ENCODE measurements at regions not wholly inside any gene's neighbourhood (a gene's known extent, or its start where the extent isn't known, plus 50 kb on each side); places are given as distances from the start of the nearest gene placed in this dataset.

GRCh38 chr11:115776916-115777315, 272.7 kb upstream of the CADM1 start:
- DNase-seq, result no peak

DNA sequence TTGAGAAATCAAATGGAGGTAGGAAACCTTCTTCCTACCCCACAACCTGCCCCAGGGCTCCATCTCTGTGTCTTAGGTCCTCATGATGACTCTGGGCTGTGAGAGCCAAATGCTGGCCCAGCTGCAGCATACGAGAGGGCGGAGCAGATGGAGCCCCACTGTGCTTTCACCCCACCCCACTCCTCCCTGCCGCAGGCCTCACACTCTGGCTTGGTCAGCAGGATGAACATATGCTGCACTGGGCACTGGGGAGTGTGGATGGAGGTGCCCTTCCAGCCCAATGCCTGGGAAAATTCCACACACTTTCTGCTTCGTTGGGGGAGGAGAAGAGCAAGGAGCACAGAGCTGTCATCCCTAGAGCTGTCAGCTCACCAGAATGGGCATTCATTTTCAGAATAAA, 271.6 kb upstream of the CADM1 start:
- no peak for DNase-seq

DNA sequence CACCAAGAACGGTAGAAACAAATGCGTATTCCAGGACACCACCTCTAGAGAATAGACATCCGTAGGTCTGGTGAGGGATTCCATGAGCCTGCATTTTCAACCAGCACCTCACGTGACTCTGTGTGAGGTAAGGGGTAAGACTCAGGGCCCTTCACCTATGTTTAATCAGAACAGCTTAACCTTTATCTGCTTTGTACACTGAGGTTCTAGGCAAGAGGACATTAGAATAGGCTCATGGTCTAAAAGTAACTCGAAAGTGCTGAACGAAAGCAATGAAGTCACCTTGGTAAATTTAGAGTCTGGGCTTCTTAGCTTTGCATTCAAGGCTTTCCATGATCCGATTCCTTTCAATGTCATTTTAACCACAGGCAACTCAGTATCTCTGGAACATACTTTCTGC, 270.5 kb upstream of the CADM1 start:
- no peak for DNase-seq

- no peak for DNase-seq
These were observed 265.7 kb upstream of the CADM1 start for GRCh38 chr11:115769891-115770290.

DNA sequence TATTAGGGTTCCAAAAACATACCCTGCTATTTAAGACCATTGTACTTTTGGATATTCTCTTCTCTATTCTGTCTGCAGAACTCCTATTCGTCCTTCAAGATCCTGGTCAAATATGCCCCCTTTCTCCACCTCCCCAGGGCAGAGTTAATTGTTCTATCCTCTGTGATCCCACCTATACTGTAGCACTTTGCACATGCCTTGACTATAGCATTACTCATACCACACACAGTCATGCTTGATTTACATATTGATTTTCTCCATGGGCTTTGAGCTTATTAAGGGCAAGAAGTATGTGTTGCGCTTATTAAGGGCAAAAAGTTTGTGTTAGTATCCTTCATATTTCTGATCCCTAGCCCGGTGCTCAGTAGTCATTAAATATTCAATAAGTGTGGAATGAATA, 263.7 kb upstream of the CADM1 start:
- no peak for DNase-seq

GRCh38 chr11:115767047-115767802, 263.0 kb upstream of the CADM1 start:
- no peak for DNase-seq

DNA sequence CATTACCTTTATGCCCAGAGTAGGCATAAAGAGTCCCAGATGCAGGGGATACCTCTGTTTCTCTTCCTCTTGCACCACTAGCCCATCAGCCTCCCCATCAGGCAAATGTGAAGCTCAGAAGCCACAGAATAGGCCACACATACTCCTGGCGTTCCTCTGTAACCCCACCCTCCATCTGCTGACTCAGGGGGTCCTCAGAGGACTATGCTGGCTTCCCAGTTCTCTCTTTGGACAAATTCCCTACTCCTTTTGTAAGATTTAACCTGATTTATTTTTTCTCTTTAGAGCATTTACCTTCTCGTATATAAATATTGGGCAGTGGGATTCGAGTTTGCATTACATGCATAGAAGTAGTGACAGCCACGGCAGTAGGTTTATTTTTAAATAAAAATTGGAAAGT, 262.3 kb upstream of the CADM1 start:
- no peak for DNase-seq

- DNase-seq, result no peak
These were observed 261.6 kb upstream of the CADM1 start for GRCh38 chr11:115765803-115766239.

- no peak for DNase-seq
These were observed 260.0 kb upstream of the CADM1 start for GRCh38 chr11:115764176-115764575.

GRCh38 chr11:115761817-115762216, 257.6 kb upstream of the CADM1 start:
- no peak for DNase-seq

GRCh38 chr11:115761348-115761747, 257.1 kb upstream of the CADM1 start:
- no peak for DNase-seq

GRCh38 chr11:115760461-115761320, 256.5 kb upstream of the CADM1 start:
- DNase-seq, result no peak

GRCh38 chr11:115759622-115760460, 255.6 kb upstream of the CADM1 start:
- no peak for DNase-seq

DNA sequence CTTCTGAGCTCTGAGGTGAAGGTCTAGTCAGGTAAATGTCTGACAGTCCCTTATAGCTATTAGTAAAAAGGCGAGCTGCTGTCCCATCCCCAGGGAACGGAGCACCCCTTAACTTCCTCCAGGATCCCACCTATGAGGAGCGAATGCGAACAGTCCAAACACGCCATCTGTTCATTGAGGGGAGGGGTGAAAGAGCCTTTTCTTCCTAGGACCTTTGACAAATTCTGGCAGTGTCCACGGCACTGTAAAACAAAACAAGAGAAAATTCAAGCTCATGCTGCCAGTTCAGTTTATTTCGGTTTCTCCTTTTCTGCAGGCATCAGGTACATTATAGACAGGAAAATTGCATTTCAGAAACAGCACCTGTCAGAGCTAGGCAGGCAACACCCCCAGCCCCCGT, 253.8 kb upstream of the CADM1 start:
- no peak for DNase-seq

DNA sequence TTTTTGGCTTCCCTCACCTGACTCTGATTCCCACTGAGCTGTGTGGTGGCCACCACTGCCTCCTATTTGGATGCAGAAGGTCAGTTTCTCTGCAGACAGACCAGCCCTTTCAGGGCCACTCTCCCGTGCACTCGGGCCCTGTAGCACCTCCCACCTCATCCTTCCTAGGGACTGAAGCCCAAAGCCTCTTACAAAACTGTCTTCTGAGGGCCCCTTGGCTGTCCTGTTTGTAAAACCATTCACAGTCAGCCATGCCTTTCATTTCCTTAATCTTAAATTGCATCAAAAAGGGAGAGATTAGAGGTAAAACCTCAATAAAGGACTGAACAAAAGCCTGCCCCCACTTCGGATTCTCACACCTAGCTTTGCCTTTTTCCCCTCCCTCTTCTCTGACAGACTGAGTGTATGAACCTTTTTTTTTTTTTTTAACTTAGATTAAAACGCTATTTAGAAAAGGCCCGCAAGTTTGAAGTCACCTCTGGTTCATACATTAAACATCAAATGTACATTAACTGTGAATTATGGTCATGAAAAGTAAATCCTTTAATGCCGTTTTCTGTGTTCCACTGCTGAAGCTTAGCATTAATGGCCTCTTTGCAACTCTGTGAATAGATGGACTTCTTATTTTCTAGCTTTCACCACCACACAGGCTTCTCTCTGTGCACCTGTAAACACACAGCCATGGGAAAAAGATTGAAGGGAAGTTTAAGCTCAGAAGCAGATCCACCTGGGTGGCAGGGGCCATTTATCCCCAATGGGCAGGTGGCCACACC, 247.2 kb upstream of the CADM1 start:
- DNase-seq, result no peak

- no peak for DNase-seq
These were observed 241.6 kb upstream of the CADM1 start for GRCh38 chr11:115745610-115746512.

DNA sequence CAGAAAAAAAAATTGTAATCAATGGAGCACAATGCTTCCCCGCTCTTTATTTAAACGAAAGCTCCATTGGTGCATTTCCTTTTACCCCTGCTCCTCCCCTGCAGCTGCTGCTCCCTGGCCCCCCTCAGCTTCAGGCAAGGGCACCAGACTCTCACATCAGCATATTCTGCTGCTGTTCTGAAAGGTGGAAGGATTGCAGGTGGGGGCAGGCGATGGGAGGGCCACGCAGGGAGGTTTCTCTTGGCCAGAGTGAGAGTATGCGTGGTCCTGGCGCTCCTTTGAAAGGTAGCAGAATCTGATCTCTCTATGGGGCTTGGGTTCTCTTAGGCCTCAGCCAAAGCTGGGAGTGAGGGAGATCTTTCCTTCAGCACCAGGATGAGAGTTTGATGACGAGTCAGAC, 240.9 kb upstream of the CADM1 start:
- no peak for DNase-seq

- DNase-seq, result no peak
These were observed 239.5 kb upstream of the CADM1 start for GRCh38 chr11:115743719-115744118.

DNA sequence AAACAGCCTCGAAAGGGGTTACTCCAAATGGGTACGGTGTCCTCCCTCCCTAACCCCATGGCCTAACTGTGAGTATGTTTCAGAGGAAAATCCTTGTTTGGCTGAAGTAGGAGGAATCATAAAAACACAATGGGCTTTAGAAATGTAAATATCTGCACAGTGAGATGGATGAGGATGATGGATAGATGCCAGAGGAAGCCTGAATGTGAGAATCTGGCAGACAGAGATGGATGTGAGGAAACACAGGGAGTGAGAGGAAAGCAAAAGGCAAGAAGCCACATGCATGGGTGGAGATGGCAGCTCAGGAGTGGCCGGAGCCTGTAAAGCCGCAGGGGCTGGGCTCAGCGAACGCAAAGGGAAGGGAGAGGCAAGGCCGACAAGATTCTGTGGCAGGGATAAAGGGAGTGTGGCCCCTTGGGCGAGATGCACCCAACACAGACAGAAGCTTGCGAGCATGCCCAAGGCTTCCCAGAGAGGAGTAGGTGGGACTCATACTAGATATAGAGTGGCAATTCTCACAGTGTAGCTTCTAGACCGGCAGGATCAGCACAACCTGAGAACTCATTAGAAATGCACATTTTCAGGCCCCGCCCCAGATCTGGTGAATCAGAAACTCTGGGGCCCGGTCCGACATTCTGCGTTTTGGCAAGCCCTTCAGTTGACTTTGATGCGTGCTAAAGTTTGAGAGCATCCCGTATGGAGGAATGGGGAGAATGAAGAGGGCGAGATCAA, 237.3 kb upstream of the CADM1 start:
- no peak for DNase-seq

GRCh38 chr11:115740324-115740723, 236.1 kb upstream of the CADM1 start:
- no peak for DNase-seq

- no peak for DNase-seq
These were observed 235.7 kb upstream of the CADM1 start for GRCh38 chr11:115739878-115740277.

Measured in stimulated activated CD4-positive, alpha-beta T cell treated with anti-CD3 and anti-CD28 coated beads, Interleukin-1b, Interleukin-23, amount 100 ng/mL, for 48 hours (primary cell).